Sigmoid colon (tissue), 6 donors: ENCODE measurements at regions not wholly inside any gene's neighbourhood (a gene's known extent, or its start where the extent isn't known, plus 50 kb on each side); places are given as distances from the start of the nearest gene placed in this dataset.
A peak's percentile ranks its signal among the peaks of the same experiment; 100 is the strongest.

Experiments used
- DNase-seq: peaks from one replicate; pipeline ENCODE4 v3.0.0-alpha.2; 2019
- H3K27ac ChIP-seq, 4 donors: fragments of 200-600 bp; sonication (generic); one replicate each; pipeline ENCODE4 v1.5.1; 2016 to 2019; ENCODE audit warnings: mild to moderate bottlenecking in 1 of 4
- H3K27me3 ChIP-seq, 3 donors: fragments of 200-600 bp; sonication (generic); one replicate each; pipeline ENCODE4 v1.5.1; 2019; ENCODE audit warnings: mild to moderate bottlenecking in 1 of 3
- H3K36me3 ChIP-seq, 4 donors: fragments of 200-600 bp; sonication (generic); one replicate each; pipeline ENCODE4 v1.5.1; 2016 to 2019
- H3K4me1 ChIP-seq, 4 donors: fragments of 200-600 bp; sonication (generic); one replicate each; pipeline ENCODE4 v1.5.1; 2017 to 2019
- H3K4me3 ChIP-seq, 4 donors: fragments of 200-600 bp; sonication (generic); one replicate each; pipeline ENCODE4 v1.5.1; 2017 to 2019; ENCODE audit warnings: mild to moderate bottlenecking in 2 of 4, moderate library complexity in 1 of 4
- H3K9me3 ChIP-seq, 4 donors: fragments of 200-600 bp in 3 of 4; sonication (generic) in 3 of 4; one replicate each; pipeline versions ENCODE4 v1.5.1 to v1.6.1; 2013 to 2019
- EP300 ChIP-seq, 4 donors: sonication (generic); formaldehyde crosslinking; IDR thresholded peaks; one replicate each; pipeline ENCODE4 v1.6.1; 2017; ENCODE audit warnings: antibody characterized with exemption in 4 of 4
- POLR2A ChIP-seq, 2 donors: fragments of 450-650 bp; IDR thresholded peaks; one replicate each; pipeline ENCODE4 v1.6.1; 2016; ENCODE audit warnings: antibody characterized with exemption in 2 of 2, mild to moderate bottlenecking in 2 of 2, moderate library complexity in 2 of 2
- POLR2AphosphoS5 ChIP-seq, 4 donors: sonication (generic); formaldehyde crosslinking; IDR thresholded peaks; one replicate each; pipeline ENCODE4 v1.6.1; 2017; ENCODE audit warnings: antibody characterized with exemption in 4 of 4
- WGBS, 2 donors: extraction: QIAGEN DNeasy Blood & Tissue Kit; methylation state at CpG; one replicate each; pipeline ENCODE4 v1.1.7; 2013; 5-methylcytosine and 5-hydroxymethylcytosine counted together
- intact Hi-C: fragments of 100-400 bp; cut with DNase I; formaldehyde crosslinking; loops from one replicate; pipeline ENCODE4 v1.15.1; 2023
- TF ChIP-seq, protein P1 (sequence below), 4 experiments: fragments of 450-650 bp in 3 of 4; fragments of 200-600 bp in 1 of 4; IDR thresholded peaks; one replicate each; pipeline ENCODE4 v1.5.1; 2016 to 2019; ENCODE audit warnings: antibody characterized with exemption in 4 of 4, mild to moderate bottlenecking in 3 of 4, moderate library complexity in 2 of 4
- donor health status: healthy with polysubstance abuse.
- donor health status: healthy.

DNA sequence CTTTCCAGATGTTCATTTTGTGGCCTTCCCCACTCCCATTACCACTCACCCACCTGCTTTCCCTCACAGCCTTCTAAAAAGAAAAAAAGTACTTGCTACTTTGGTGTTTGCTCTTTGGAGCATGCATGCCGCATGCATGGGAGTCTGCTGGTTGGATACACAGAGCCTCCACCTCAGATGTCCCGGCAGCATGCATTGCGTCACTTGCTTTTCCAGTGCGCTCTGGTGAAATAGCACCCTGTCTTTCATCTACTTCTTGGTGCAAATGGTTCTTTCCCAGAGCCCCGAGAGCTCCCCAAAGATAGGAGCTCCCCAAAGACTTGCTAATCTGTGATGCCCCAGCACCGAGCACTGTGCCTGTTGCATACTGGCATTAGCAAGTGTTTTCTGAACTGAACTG is 333.2 kb upstream of the ZNF507 start:
- Histone ChIP-seq H3K27me3 (no peaks in the 10 kb centered on the region), H3K4me1 (peaks cover 0 to 32% (median 19%) of the 10 kb centered on the region in 4 donors), H3K4me3 (no peak overlapping the region), H3K27ac (peak overlapping the region in 1 of 4 donors; percentile 47), H3K9me3 (no peaks in the 10 kb centered on the region), H3K36me3 (no peaks in the 10 kb centered on the region)
- TF ChIP-seq POLR2A (IDR thresholded peaks at IDR 0.05) (no peak), EP300 (IDR thresholded peaks at IDR 0.05) (no peak), POLR2AphosphoS5 (IDR thresholded peaks at IDR 0.05) (no peak)
- TF ChIP-seq, protein P1, sequence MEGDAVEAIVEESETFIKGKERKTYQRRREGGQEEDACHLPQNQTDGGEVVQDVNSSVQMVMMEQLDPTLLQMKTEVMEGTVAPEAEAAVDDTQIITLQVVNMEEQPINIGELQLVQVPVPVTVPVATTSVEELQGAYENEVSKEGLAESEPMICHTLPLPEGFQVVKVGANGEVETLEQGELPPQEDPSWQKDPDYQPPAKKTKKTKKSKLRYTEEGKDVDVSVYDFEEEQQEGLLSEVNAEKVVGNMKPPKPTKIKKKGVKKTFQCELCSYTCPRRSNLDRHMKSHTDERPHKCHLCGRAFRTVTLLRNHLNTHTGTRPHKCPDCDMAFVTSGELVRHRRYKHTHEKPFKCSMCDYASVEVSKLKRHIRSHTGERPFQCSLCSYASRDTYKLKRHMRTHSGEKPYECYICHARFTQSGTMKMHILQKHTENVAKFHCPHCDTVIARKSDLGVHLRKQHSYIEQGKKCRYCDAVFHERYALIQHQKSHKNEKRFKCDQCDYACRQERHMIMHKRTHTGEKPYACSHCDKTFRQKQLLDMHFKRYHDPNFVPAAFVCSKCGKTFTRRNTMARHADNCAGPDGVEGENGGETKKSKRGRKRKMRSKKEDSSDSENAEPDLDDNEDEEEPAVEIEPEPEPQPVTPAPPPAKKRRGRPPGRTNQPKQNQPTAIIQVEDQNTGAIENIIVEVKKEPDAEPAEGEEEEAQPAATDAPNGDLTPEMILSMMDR (IDR thresholded peaks at IDR 0.05) = no peak
- DNase-seq = no peak
- intact Hi-C loops = loop anchor here (5.0 kb wide), 1 partner anchor 40 kb away; no protein-coding TSS in a partner anchor
- 26 to 70% methylated on average over 6 of the region's 6 CpGs for WGBS, 2 donors

DNA sequence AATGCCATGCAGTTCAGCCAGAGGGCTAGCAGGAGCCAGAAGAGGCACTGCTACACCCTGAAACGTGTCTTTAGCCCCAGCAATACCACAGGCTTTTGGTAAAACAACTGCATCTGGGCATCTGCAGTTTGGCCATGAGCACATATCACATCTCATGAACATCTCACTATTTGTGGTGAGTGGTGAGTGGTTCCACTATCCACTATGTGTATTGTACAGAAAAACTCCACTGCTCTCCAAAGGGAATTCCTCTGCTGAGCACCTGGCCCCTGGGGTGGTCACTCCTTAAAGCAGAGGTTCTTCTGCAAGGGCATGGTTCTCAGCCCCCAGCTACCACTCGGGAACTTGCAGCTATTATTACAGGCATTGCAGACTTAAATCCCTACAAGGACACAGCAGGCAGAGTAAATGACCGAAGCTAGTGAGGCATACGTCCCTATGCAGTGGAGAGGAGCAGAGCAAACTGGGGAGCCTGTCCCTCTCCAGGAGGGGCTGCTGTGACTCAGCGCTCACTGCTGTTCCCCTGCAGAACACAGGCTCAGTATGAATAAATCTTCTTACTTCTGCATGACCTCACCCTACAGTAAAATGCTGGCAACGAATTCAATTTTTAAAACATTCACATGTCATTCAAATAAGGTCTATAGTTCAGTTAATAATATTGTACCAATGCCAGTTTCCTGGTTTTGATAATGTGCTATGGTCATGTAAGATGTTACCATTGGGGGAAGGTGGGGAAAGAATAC is 332.4 kb upstream of the ZNF507 start:
- TF ChIP-seq POLR2A (IDR thresholded peaks at IDR 0.05) (no peak), EP300 (IDR thresholded peaks at IDR 0.05) (no peak), POLR2AphosphoS5 (IDR thresholded peaks at IDR 0.05) (no peak)
- TF ChIP-seq, protein P1 (IDR thresholded peaks at IDR 0.05) = no peak
- H3K36me3 ChIP-seq = no peaks in the 10 kb centered on the region
- H3K27me3 ChIP-seq = no peaks in the 10 kb centered on the region
- peak overlapping the region in 1 of 4 donors; percentile 47 for H3K27ac ChIP-seq
- no peak overlapping the region for H3K4me3 ChIP-seq
- DNase-seq = no peak
- H3K9me3 ChIP-seq = no peaks in the 10 kb centered on the region
- H3K4me1 ChIP-seq = peaks cover 0 to 37% (median 26%) of the 10 kb centered on the region in 4 donors
- WGBS, 2 donors = 13 to 54% methylated on average over 6 of the region's 6 CpGs
- intact Hi-C loops = loop anchor here (5.0 kb wide), 1 partner anchor 41 kb away; no protein-coding TSS in a partner anchor

DNA sequence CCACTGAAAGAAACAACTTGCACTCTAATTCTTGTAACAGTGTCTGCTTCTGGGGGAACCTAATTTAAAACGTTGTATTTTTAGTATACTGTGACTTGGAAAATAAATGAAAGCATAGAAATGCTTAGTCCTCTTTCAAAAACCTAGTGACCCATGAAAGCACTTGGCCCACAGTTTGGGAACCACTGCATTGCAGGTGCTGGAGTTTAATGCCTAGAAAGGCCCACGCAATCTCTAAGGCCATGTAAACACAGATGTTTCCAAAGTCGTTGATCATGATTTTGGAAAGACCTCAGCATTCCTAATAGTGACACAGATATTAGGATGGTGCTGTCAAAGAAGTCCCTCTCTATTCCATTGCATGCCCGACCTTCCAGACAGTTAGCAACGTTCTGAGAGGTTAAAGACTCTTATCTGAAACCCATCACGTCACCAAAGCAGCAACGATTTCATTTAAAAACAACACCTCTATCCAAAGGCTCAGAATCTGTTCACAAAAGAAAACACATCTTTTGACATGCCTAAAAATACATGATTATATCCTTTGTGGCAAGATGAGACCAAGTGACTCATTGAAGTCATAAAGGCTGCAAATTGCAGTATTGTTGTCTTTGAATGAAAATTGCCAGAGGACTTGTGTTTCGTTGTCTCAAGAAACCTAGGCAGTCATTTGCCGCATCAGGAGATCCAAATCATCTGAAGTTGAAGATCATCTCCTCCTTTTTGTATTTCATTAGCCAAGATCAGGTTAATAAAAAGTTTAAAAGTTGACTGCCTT is 328.0 kb upstream of the ZNF507 start:
- no peaks in the 10 kb centered on the region for H3K27me3 ChIP-seq
- TF ChIP-seq POLR2A (IDR thresholded peaks at IDR 0.05) = no peak
- no peak for TF ChIP-seq POLR2AphosphoS5 (IDR thresholded peaks at IDR 0.05)
- TF ChIP-seq, protein P1 (IDR thresholded peaks at IDR 0.05) = no peak
- TF ChIP-seq EP300 (IDR thresholded peaks at IDR 0.05) = no peak
- intact Hi-C loops = no loop called here
- no peaks in the 10 kb centered on the region for H3K9me3 ChIP-seq
- H3K4me1 ChIP-seq = peaks cover 0 to 32% (median 31%) of the 10 kb centered on the region in 4 donors
- H3K36me3 ChIP-seq = no peaks in the 10 kb centered on the region
- H3K27ac ChIP-seq = peak overlapping the region in 1 of 4 donors; percentile 27
- no peak for DNase-seq
- WGBS, 2 donors = 70 to 75% methylated on average over 9 of the region's 9 CpGs
- no peak overlapping the region for H3K4me3 ChIP-seq

DNA sequence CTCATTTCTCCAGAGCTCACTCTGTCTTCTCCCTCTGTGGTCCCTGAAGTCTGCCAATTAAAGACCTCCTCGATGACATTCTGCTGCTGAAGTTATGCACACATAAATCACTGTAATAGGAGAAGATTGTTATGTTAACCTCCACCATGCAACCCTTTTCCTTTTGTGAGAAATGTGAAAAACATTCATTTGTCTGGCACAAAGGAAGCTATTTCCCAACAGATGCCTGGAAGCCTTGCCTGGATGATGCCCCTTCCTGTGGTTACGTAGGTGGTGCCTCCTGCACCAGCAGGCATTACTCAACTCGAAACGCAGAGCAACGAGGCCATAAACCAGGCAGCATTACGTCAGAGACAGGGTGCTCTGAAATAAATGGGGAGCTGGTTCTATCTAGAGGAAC is 327.4 kb upstream of the ZNF507 start:
- TF ChIP-seq POLR2AphosphoS5 (IDR thresholded peaks at IDR 0.05) (peak in 3 of 4 donors; percentile 26 to 50 (median 35)), EP300 (IDR thresholded peaks at IDR 0.05) (peak in 2 of 4 donors; percentile 34 to 77), POLR2A (IDR thresholded peaks at IDR 0.05) (no peak)
- TF ChIP-seq, protein P1 (IDR thresholded peaks at IDR 0.05) = no peak
- no peaks in the 10 kb centered on the region for H3K27me3 ChIP-seq
- intact Hi-C loops = no loop called here
- H3K4me3 ChIP-seq = no peak overlapping the region
- no peaks in the 10 kb centered on the region for H3K36me3 ChIP-seq
- WGBS, 2 donors = 19 to 25% methylated on average over 6 of the region's 6 CpGs
- no peaks in the 10 kb centered on the region for H3K9me3 ChIP-seq
- peak; percentile 83 for DNase-seq
- peak overlapping the region in 1 of 4 donors; percentile 27 for H3K27ac ChIP-seq
- peaks cover 0 to 32% (median 30%) of the 10 kb centered on the region in 4 donors for H3K4me1 ChIP-seq
